Panc1 (cell line): ENCODE measurements at regions not wholly inside any gene's neighbourhood (a gene's known extent, or its start where the extent isn't known, plus 50 kb on each side); places are given as distances from the start of the nearest gene placed in this dataset.

Source experiments
- ATAC-seq: fragments of 200-7000 bp; cut with Tn5 transposase; 2 replicates; pipeline ENCODE4 v1.9.1; 2020; ENCODE audit warnings: mild to moderate bottlenecking, moderate library complexity
- BruUV-seq: library from RNA; stranded (reverse); fragments of 400-500 nt; replicated peaks from 2 replicates; lab custom pipeline; 2021; lab: Mats Ljungman, UMichigan
- CTCF ChIA-PET: fragments of 300-600 bp; sonication (Branson Sonifier 250); formaldehyde crosslinking; loops from one replicate; lab custom pipeline; 2022; ENCODE audit warnings: antibody characterized with exemption; lab: Charles Lee
- POLR2A ChIA-PET: fragments of 300-600 bp; sonication (Branson Sonifier 250); formaldehyde crosslinking; loops from one replicate; lab custom pipeline; 2022; ENCODE audit warnings: antibody characterized with exemption; lab: Charles Lee
- DNase-seq: peaks from one replicate; pipeline ENCODE4 v3.0.0-alpha.2; 2010; ENCODE audit warnings: low read depth, low spot score
- H3K27ac ChIP-seq: 2 replicates; pipeline ENCODE4 v1.5.1; 2011; ENCODE audit warnings: mild to moderate bottlenecking, low read length, inconsistent platforms
- H3K27me3 ChIP-seq: fragments of 200-500 bp; sonication (Bioruptor generic); 2 replicates; pipeline ENCODE4 v1.6.0; 2014; ENCODE audit warnings: low read length, inconsistent platforms; ENCODE audit not compliant: control insufficient read depth, insufficient read depth
- H3K36me3 ChIP-seq: fragments of 200-500 bp; sonication (Bioruptor generic); 2 replicates; pipeline ENCODE4 v1.5.1; 2014; ENCODE audit warnings: inconsistent platforms, mild to moderate bottlenecking, low read length, moderate library complexity; ENCODE audit not compliant: control insufficient read depth, insufficient read depth
- H3K4me1 ChIP-seq: 2 replicates; pipeline ENCODE4 v1.5.1; 2011; ENCODE audit warnings: inconsistent platforms, mild to moderate bottlenecking, low read length, moderate library complexity; ENCODE audit not compliant: control insufficient read depth, insufficient read depth
- H3K4me3 ChIP-seq, 2 experiments: 2 replicates each; pipeline ENCODE4 v1.5.1; 2011 to 2012; ENCODE audit warnings: low read depth in 2 of 2, low read length in 2 of 2, mild to moderate bottlenecking in 2 of 2, inconsistent platforms in 1 of 2, moderate library complexity in 1 of 2
- H3K9me3 ChIP-seq: fragments of 200-500 bp; sonication (Bioruptor generic); 2 replicates; pipeline ENCODE4 v1.5.1; 2014; ENCODE audit warnings: low read depth, mild to moderate bottlenecking, inconsistent platforms, low read length, moderate library complexity; ENCODE audit not compliant: control insufficient read depth, insufficient read depth
- POLR2AphosphoS5 ChIP-seq: IDR thresholded peaks from 2 replicates; pipeline ENCODE4 v1.6.1; 2012; ENCODE audit warnings: mild to moderate bottlenecking, low read depth, low read length, moderate library complexity
- SIN3A ChIP-seq: IDR thresholded peaks from 2 replicates; pipeline ENCODE4 v1.6.1; 2012; ENCODE audit warnings: low read depth, mild to moderate bottlenecking, low read length, moderate library complexity, borderline replicate concordance; ENCODE audit not compliant: insufficient read depth
- TCF7L2 ChIP-seq: IDR thresholded peaks from 2 replicates; pipeline ENCODE4 v1.6.1; 2011; ENCODE audit warnings: mild to moderate bottlenecking, low read depth, low read length, inconsistent platforms
- in situ Hi-C: cut with HindIII; loops from 2 replicates; pipeline ENCODE4 v1.10.0; 2016; ENCODE audit warnings: low sequenced_read_pairs, low pct_unique_long_range_greater_than_20kb
- intact Hi-C: fragments of 100-400 bp; cut with micrococcal nuclease; formaldehyde crosslinking; loops from one replicate; pipeline ENCODE4 v1.10.0; 2022; ENCODE audit not compliant: unreplicated experiment
- TF ChIP-seq, protein P1 (sequence below): fragments of 450-650 bp; IDR thresholded peaks from 2 replicates; pipeline ENCODE4 v1.5.1; 2017; ENCODE audit warnings: mild to moderate bottlenecking
- TF ChIP-seq, protein P2 (sequence below), 2 experiments: IDR thresholded peaks; 2 replicates each; pipeline ENCODE4 v1.6.1; 2011 to 2012; ENCODE audit warnings: low read depth in 2 of 2, control low read depth in 1 of 2, low read length in 1 of 2, mild to moderate bottlenecking in 1 of 2, moderate library complexity in 1 of 2; ENCODE audit not compliant: insufficient read depth in 1 of 2

DNA sequence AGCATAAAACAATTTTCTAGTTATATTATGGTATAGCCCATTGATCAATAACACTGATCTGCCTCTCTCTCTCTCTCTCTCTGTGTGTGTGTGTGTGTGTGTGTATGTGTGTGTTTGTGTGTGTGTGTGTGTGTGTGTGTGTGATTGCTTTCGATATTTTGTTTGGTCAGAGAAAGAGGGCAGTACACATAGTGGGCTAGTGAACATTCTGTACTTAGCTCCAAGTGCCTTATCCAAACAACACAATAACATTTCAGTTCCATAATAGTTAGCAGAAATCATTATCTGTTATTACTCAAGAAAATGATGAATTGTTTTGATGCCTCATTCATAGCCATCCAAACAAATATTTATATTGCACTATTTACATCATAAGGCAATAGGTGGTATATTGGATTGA lies 979.1 kb upstream of the CITED2 start:
- TF ChIP-seq TCF7L2, result no peak
- no peak for TF ChIP-seq POLR2AphosphoS5
- TF ChIP-seq, protein P1, sequence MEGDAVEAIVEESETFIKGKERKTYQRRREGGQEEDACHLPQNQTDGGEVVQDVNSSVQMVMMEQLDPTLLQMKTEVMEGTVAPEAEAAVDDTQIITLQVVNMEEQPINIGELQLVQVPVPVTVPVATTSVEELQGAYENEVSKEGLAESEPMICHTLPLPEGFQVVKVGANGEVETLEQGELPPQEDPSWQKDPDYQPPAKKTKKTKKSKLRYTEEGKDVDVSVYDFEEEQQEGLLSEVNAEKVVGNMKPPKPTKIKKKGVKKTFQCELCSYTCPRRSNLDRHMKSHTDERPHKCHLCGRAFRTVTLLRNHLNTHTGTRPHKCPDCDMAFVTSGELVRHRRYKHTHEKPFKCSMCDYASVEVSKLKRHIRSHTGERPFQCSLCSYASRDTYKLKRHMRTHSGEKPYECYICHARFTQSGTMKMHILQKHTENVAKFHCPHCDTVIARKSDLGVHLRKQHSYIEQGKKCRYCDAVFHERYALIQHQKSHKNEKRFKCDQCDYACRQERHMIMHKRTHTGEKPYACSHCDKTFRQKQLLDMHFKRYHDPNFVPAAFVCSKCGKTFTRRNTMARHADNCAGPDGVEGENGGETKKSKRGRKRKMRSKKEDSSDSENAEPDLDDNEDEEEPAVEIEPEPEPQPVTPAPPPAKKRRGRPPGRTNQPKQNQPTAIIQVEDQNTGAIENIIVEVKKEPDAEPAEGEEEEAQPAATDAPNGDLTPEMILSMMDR, result no peak
- TF ChIP-seq, protein P2, sequence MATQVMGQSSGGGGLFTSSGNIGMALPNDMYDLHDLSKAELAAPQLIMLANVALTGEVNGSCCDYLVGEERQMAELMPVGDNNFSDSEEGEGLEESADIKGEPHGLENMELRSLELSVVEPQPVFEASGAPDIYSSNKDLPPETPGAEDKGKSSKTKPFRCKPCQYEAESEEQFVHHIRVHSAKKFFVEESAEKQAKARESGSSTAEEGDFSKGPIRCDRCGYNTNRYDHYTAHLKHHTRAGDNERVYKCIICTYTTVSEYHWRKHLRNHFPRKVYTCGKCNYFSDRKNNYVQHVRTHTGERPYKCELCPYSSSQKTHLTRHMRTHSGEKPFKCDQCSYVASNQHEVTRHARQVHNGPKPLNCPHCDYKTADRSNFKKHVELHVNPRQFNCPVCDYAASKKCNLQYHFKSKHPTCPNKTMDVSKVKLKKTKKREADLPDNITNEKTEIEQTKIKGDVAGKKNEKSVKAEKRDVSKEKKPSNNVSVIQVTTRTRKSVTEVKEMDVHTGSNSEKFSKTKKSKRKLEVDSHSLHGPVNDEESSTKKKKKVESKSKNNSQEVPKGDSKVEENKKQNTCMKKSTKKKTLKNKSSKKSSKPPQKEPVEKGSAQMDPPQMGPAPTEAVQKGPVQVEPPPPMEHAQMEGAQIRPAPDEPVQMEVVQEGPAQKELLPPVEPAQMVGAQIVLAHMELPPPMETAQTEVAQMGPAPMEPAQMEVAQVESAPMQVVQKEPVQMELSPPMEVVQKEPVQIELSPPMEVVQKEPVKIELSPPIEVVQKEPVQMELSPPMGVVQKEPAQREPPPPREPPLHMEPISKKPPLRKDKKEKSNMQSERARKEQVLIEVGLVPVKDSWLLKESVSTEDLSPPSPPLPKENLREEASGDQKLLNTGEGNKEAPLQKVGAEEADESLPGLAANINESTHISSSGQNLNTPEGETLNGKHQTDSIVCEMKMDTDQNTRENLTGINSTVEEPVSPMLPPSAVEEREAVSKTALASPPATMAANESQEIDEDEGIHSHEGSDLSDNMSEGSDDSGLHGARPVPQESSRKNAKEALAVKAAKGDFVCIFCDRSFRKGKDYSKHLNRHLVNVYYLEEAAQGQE (IDR thresholded peaks at IDR 0.05; ENCODE audit: insufficient read depth in 1 of 2, low read depth in 2 of 2, low read length in 1 of 2), result no peak
- TF ChIP-seq SIN3A, result no peak
- ATAC-seq, result no peak
- CTCF ChIA-PET, result no interaction called here
- no peak overlapping the region; the same call in 1 of the 2 replicates for H3K27ac ChIP-seq
- DNase-seq, result no peak
- BruUV-seq, result no TSS peak
- in situ Hi-C loops, result no loop called here
- no peaks in the 10 kb centered on the region; the same call in 1 of the 2 replicates for H3K9me3 ChIP-seq
- POLR2A ChIA-PET, result no interaction called here
- H3K4me3 ChIP-seq, result no peak overlapping the region
- no peaks in the 10 kb centered on the region; the same call in 1 of the 2 replicates for H3K36me3 ChIP-seq
- no peaks in the 10 kb centered on the region for H3K27me3 ChIP-seq
- H3K4me1 ChIP-seq, result peaks cover 3% of the 10 kb centered on the region; the same call in 1 of the 2 replicates
- intact Hi-C loops, result no loop called here

DNA sequence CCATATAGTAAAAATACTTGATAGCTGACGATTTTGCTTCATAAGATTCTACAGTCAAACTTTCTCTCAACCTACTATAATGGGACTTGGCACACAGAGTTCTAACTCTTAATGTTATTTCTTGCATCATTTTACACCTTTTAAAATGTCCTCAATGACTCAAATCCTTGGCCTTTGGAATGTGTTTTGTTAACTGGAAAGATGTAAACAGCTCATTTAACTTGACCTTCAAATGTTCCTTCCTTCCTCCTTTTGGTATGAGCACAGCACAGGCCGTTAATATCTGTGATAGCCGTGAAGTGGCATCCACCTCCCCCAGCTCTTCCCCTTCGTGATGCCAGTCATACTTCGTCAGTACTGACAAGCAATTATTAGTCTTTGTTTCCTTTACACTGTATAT lies 972.0 kb upstream of the CITED2 start:
- intact Hi-C loops (no loop called here), in situ Hi-C loops (no loop called here)
- no TSS peak for BruUV-seq
- TF ChIP-seq TCF7L2 (no peak), POLR2AphosphoS5 (no peak), SIN3A (no peak)
- TF ChIP-seq, protein P2 (IDR thresholded peaks at IDR 0.05; ENCODE audit: insufficient read depth in 1 of 2, low read depth in 2 of 2, low read length in 1 of 2), result no peak
- TF ChIP-seq, protein P1, result no peak
- no peak for DNase-seq
- Histone ChIP-seq H3K36me3 (no peaks in the 10 kb centered on the region), H3K4me3 (no peak overlapping the region), H3K4me1 (no peaks in the 10 kb centered on the region), H3K27ac (no peak overlapping the region), H3K9me3 (no peaks in the 10 kb centered on the region), H3K27me3 (no peaks in the 10 kb centered on the region)
- ChIA-PET POLR2A (no interaction called here), CTCF (no interaction called here)
- no peak for ATAC-seq
